Stimulated activated CD4-positive, alpha-beta T cell treated with anti-CD3 and anti-CD28 coated beads, Interleukin-2, amount 100 ng/mL, for 24 hours (primary cell): ENCODE measurements at regions not wholly inside any gene's neighbourhood (a gene's known extent, or its start where the extent isn't known, plus 50 kb on each side); places are given as distances from the start of the nearest gene placed in this dataset.
"Not testable (repeated sequence)": the region's sequence is repeated elsewhere in the genome, so short reads cannot be mapped to it uniquely, and the experiment has no call there.

Source experiments
- DNase-seq, 2 donors: peaks; one replicate each; pipeline ENCODE4 v3.0.0-alpha.2; 2020

- no peak for DNase-seq
Measured at GRCh38 chr17:37859451-37859850, 64.8 kb upstream of the TBC1D3K start.

DNA sequence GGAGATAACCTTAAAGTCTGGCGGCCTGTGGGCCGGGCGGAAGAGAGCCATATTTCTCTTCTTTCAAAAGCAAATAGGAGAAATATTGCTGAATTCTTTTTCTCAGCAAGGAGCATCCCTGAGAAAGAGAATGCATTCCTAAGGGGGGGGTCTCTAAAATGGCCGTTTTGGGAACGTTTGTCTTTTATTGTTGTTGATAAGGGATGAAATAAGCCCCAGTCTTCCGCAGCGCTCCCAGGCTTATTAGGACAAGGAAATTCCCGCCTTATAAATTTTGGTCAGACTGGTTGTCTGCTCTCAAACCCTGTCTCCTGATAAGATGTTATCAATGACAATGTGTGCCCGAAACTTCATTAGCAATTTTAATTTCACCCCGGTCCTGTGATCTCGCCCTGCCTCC, 65.8 kb upstream of the TBC1D3K start:
- DNase-seq, result not testable (repeated sequence)

GRCh38 chr17:37856245-37856644, 68.0 kb upstream of the TBC1D3K start:
- no peak for DNase-seq

- DNase-seq, result no peak
Measured at GRCh38 chr17:37849617-37849972, 74.6 kb upstream of the TBC1D3K start.

- peak in 1 of 2 donors; percentile 16 for DNase-seq
Measured at GRCh38 chr17:37848690-37849616, 75.3 kb upstream of the TBC1D3K start.

GRCh38 chr17:37847811-37848331, 76.3 kb upstream of the TBC1D3K start:
- no peak for DNase-seq

GRCh38 chr17:37847102-37847501, 77.1 kb upstream of the TBC1D3K start:
- no peak for DNase-seq

GRCh38 chr17:37844977-37845293, 79.3 kb upstream of the TBC1D3K start:
- no peak for DNase-seq

- peak; percentile 61 to 73 for DNase-seq
Measured at GRCh38 chr17:37844158-37844976, 79.8 kb upstream of the TBC1D3K start.

- DNase-seq, result no peak
Measured at GRCh38 chr17:37842401-37842800, 81.8 kb upstream of the TBC1D3K start.

DNA sequence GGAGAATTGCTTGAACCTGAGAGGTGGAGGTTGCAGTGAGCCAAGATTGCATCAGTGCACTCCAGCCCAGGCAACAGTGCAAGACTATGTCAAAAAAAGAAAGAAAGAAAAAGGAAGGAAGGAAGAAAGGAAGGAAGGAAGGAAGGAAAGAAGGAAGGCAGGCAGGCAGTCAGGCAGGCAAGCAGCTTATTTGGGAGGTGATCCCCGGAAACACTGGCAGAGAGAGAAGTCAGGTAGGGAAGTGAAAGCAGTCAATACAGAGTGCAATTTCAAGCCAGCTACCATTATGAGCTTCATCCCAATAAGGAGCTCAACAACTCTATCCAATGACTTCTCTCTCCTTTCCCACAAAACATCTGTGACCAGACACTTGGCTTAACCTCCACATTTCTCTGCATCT, 83.0 kb upstream of the TBC1D3K start:
- DNase-seq, result no peak

DNA sequence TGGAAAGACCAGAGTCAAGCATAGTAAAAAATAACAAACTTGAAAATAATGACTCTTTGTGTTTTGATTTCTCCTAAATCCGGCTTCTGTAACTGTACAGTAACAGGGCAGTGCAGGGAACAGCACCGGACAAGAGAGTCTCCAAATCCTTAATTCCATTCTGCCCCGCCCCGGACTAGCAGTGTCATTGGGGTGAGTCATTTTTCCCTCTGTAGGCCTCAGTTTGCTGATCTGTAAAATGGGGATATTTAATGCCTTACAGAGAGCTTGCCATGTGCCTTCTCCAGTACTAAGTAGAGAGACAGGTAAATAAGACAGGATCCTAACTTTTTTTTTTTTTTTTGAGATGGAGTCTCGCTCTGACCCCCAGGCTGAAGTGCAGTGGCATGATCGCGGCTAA, 83.6 kb upstream of the TBC1D3K start:
- DNase-seq, result no peak

- no peak for DNase-seq
Measured at GRCh38 chr17:37839196-37839978, 84.8 kb upstream of the TBC1D3K start.

DNA sequence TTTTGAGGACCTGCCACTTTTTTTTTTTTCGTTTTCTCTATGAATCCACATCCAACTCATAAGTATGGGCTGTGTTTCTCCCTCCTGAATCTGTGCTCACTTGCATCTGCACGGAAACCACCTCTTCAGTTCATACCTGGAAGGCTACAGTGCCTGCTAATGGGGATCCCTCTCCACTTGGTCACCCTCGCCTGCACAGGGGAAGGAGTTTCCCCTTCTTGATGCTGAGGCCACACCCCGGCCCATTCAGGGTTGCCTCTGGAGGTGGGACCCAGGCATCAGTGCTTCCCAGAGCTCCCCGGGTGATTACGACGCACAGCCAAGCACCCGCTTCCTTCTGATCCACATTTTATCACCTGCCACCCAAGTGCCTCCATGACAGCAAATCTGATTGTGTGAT, 85.9 kb upstream of the TBC1D3K start:
- no peak for DNase-seq

GRCh38 chr17:37836593-37836992, 87.6 kb upstream of the TBC1D3K start:
- no peak for DNase-seq

DNA sequence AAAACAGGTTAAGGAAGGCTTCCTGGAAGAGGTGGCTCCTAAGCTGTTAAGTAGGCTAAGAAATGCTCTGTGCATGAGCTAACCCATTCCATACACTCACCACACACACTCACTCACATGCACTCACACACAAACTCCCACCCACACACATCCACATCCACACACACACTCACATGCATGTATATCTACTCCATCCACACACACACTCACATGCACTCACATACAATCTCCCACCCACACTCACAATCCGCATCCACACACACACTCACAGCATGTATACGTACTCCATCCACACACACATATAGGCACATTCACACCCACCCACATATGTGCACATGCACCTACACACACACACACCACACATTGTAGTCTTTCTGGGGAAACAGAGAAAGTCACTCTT, 89.3 kb upstream of the HNF1B start:
- no peak for DNase-seq

DNA sequence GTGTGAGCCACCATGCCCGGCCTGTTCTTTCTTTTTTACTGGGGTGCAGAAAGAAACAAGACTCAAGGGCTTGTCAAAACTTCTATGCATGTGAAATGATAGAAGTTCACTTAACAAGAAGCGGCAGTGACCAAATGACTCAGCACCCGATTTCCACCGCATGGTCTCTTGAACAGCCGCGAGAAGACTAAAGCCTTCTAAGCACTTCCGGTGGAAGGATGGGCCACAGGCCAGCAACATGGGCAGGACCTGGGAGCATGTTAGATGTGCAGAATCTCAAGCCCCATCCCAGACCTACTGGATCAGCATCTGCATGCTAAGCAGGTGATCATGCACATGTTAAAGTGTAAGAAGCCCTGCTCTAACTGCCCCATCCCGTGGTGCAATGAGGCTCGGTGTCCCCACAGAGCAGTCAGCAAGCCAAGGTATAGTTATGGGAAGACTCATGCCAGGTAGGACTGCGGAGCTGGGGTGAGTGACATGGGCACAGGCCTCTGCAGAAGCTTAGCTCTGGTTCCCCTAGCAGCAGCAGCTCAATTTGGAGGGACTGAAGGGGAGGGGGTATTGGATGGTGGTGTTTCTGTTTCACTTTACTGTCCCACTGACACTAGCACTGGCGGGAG, 88.5 kb upstream of the HNF1B start:
- DNase-seq, result peak in 1 of 2 donors; percentile 37

- DNase-seq, result no peak
Measured at GRCh38 chr17:37831986-37832385, 87.1 kb upstream of the HNF1B start.

DNA sequence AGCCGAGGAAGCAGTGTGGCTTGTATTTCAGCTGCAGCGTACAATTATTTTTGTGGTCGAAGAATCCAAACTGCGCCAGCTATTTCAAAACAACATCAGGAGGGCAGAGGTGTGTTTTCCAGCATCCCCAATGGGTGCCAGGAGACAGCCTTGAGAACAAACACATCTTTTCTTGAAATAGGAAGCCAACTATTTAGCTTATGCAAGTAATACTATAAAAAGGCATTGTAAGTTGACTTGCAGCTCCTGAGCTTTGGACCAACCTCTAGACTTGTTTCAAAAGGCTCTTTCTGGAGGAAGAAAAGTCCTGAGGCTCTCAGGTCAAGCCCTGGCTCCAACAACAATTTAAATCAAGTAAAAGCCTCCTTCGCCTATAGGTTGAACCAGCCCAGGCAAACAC, 86.6 kb upstream of the HNF1B start:
- no peak for DNase-seq

DNA sequence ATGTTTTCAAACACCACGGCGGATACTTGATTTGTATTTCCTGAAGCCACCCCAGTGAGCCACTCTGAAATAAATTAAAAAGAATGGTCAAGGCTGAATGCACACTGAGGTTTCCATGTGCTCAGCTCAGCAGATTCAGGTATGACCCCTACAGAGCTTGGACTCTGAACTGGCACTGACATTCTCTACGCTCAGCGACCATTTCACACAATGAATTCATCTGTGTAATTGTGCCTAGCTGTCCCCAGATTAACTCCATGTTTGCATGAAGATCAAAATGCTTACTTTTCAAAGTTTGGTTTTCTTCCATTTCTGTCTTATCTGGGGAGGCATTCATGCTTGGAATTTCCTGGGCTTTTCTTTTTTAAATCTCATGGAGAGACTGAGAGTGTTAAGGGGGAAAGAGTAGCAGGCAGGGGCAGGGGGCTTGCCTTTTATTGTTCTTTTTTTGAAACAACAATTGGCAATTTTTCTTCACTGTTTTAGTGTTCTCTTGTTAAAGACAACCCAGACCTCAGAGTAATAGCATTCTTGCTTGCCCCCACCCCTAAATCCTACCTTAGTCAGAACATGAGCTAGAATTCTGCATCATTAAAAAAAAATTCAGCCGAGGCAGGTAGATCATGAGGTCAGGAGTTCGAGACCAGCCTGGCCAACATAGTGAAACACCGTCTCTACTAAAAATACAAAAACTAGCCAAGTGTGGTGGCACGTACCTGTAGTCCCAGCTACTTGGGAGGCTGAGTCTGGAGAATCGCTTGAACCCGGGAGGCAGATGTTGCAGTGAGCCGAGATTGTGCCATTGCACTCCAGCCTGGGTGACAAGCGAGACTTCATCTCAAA, 85.5 kb upstream of the HNF1B start:
- no peak for DNase-seq

DNA sequence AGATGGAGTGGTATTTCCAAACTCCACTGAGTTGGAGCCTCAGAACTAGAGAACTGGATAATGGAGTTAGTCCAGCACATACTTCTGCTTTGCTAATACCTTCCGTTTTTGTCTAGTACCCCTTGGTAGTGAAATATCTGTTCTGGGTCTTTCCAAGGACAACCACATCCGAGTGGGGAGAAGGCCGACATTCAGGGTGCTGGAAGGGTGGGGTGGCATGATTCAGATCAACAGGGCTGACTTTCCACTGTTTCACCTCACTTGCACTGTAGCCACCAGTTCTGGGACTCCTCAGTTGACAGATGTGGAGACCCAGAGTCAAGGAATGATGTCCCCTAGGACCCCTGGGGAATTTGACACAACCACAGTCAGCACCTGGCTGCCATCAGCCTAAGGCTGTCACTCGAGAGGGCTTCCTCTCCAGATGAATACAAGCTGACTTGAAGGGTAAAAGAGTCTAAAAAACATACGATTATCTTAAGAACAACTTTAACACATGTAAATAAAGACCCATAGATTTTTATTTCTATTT, 84.8 kb upstream of the HNF1B start:
- no peak for DNase-seq
